B cell (primary cell): ENCODE measurements at regions not wholly inside any gene's neighbourhood (a gene's known extent, or its start where the extent isn't known, plus 50 kb on each side); places are given as distances from the start of the nearest gene placed in this dataset.

Experiments
- ATAC-seq: fragments of 200-7000 bp; cut with Tn5 transposase; one replicate; pipeline ENCODE4 v1.10.0; 2021; ENCODE audit warnings: low read depth, mild to moderate bottlenecking, moderate number of reproducible peaks, moderate library complexity
- CTCF ChIA-PET: fragments of 350-600 bp; sonication (Branson Sonifier 250); formaldehyde crosslinking; loops from one replicate; lab custom pipeline; 2021; ENCODE audit warnings: antibody characterized with exemption, inconsistent platforms; lab: Charles Lee
- POLR2A ChIA-PET: fragments of 350-600 bp; sonication (Branson Sonifier 250); formaldehyde crosslinking; loops from one replicate; lab custom pipeline; 2021; ENCODE audit warnings: antibody characterized with exemption; lab: Charles Lee
- DNase-seq: peaks from one replicate; pipeline ENCODE4 v3.0.0; 2013
- H2AFZ ChIP-seq: 2 replicates; pipeline ENCODE4 v1.6.1; 2012; ENCODE audit warnings: mild to moderate bottlenecking, low read depth, low read length; ENCODE audit not compliant: insufficient read depth, poor library complexity, severe bottlenecking
- H3K27ac ChIP-seq, 2 donors: 1 replicate in 1 of 2; 2 replicates in 1 of 2; pipeline ENCODE4 v1.5.1; 2012 to 2013; ENCODE audit warnings: low read length in 2 of 2, mild to moderate bottlenecking in 2 of 2, moderate library complexity in 1 of 2
- H3K27me3 ChIP-seq, 4 experiments: fragments of 200-600 bp in 1 of 4; sonication (generic) in 1 of 4; replicated peaks in 1 of 4; 1 replicate in 2 of 4; 2 replicates in 2 of 4; pipeline versions ENCODE4 v1.6.1 to v1.7.0; 2013 to 2016; ENCODE audit warnings: low read length in 3 of 4, mild to moderate bottlenecking in 2 of 4, mixed read lengths in 1 of 4, moderate library complexity in 1 of 4; ENCODE audit not compliant: insufficient read depth in 4 of 4, control insufficient read depth in 3 of 4; ENCODE audit errors: control extremely low read depth in 1 of 4
- H3K36me3 ChIP-seq, 2 experiments: replicated peaks in 1 of 2; 1 replicate in 1 of 2; 2 replicates in 1 of 2; pipeline versions ENCODE4 v1.6.1 to v1.7.1; 2013; ENCODE audit warnings: low read length in 1 of 2; ENCODE audit not compliant: insufficient read depth in 2 of 2, control insufficient read depth in 1 of 2; ENCODE audit errors: control extremely low read depth in 1 of 2, extremely low read depth in 1 of 2
- H3K4me1 ChIP-seq, 2 donors: fragments of 200-600 bp in 1 of 2; sonication (generic) in 1 of 2; 1 replicate in 1 of 2; 2 replicates in 1 of 2; pipeline versions ENCODE4 v1.5.1 to v1.6.1; 2013 to 2017; ENCODE audit warnings: low read length in 2 of 2; ENCODE audit not compliant: control insufficient read depth in 2 of 2, insufficient read depth in 2 of 2
- H3K4me2 ChIP-seq: replicated peaks from 2 replicates; pipeline ENCODE3; 2012; ENCODE audit warnings: mild to moderate bottlenecking, low read depth, low read length; ENCODE audit not compliant: poor library complexity, severe bottlenecking
- H3K4me3 ChIP-seq, 5 experiments: fragments of 200-600 bp in 1 of 5; sonication (generic) in 1 of 5; 1 replicate in 3 of 5; 2 replicates in 2 of 5; pipeline versions ENCODE4 v1.5.1 to v1.7.0; 2011 to 2016; ENCODE audit warnings: low read length in 4 of 5, mild to moderate bottlenecking in 4 of 5, low read depth in 2 of 5, control low read depth in 1 of 5, moderate library complexity in 1 of 5; ENCODE audit not compliant: insufficient read depth in 1 of 5; ENCODE audit errors: control extremely low read depth in 1 of 5, extremely low read depth in 1 of 5
- H3K79me2 ChIP-seq: fragments of 200-600 bp; sonication (generic); one replicate; pipeline ENCODE4 v1.6.0; 2016; ENCODE audit warnings: low read length; ENCODE audit not compliant: control insufficient read depth, insufficient read depth
- H3K9ac ChIP-seq: fragments of 200-600 bp; sonication (generic); 2 replicates; pipeline ENCODE4 v1.6.1; 2017; ENCODE audit warnings: mild to moderate bottlenecking, low read length, moderate library complexity
- H3K9me3 ChIP-seq, 3 donors: one replicate each; pipeline versions ENCODE4 v1.6.1 to v1.7.1; 2013; ENCODE audit warnings: low read length in 2 of 3; ENCODE audit not compliant: control insufficient read depth in 2 of 3, insufficient read depth in 1 of 3; ENCODE audit errors: control extremely low read depth in 1 of 3
- H4K20me1 ChIP-seq: 2 replicates; pipeline ENCODE4 v1.6.0; 2012; ENCODE audit warnings: mild to moderate bottlenecking, low read length; ENCODE audit not compliant: insufficient read depth, control insufficient read depth, poor library complexity, severe bottlenecking
- H3K27ac Mint-ChIP-seq: one replicate; pipeline ENCODE4 v1.8.0; 2021; ENCODE audit warnings: mixed read lengths
- H3K27me3 Mint-ChIP-seq: one replicate; pipeline ENCODE4 v1.8.0; 2021; ENCODE audit warnings: mixed read lengths
- H3K4me1 Mint-ChIP-seq: one replicate; pipeline ENCODE4 v1.8.0; 2021; ENCODE audit warnings: mixed read lengths
- H3K4me3 Mint-ChIP-seq: one replicate; pipeline ENCODE4 v1.8.0; 2021; ENCODE audit warnings: mixed read lengths
- H3K9me3 Mint-ChIP-seq: one replicate; pipeline ENCODE4 v1.8.0; 2022; ENCODE audit warnings: mixed read lengths; ENCODE audit not compliant: insufficient read depth
- EZH2 ChIP-seq: IDR thresholded peaks from 2 replicates; pipeline ENCODE4 v1.6.1; 2012; ENCODE audit warnings: borderline replicate concordance, low read depth, mild to moderate bottlenecking, moderate library complexity, low read length; ENCODE audit not compliant: insufficient read depth, poor library complexity, severe bottlenecking
- WGBS: methylation state at CpG from one replicate; pipeline ENCODE4 v1.1.5; 2013; ENCODE audit warnings: missing lambda C conversion rate; ENCODE audit not compliant: insufficient coverage; 5-methylcytosine and 5-hydroxymethylcytosine counted together
- intact Hi-C: fragments of 100-400 bp; cut with micrococcal nuclease; formaldehyde crosslinking; loops from one replicate; pipeline ENCODE4 v1.10.0; 2022
- TF ChIP-seq, protein P1 (sequence below): fragments of 200-600 bp; IDR thresholded peaks from one replicate; pipeline ENCODE4 v1.8.0; 2022; ENCODE audit warnings: antibody characterized with exemption, mild to moderate bottlenecking

DNA sequence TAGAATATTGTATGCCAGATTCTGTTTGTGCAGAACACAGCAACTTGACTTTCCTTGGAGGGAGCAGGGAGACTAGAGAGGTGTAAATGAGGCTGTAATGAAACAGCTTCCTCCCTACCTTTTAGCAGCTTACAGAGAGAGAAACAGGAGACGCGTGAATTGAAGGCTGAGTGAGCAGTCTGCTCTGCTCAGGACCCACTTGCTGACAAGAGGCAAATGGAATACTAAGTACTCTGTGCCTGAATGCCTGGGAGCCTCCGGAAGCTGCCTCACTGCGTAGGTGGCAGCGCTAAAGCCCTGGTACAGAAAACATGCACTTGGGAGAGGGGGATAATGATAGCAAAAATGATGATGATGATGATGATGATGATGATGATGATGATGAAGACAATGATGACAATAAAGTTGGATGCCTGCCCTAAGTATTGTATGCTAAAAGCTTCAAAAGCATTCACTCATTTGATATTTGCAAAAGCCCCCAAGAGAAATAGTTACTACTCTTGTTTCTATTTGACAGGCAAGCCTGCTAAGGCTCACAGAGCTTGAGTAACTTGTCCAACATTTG, 548.9 kb downstream of the NTRK3 start:
- Histone ChIP-seq H3K27ac (no peak overlapping the region), H3K9ac (no peak overlapping the region), H4K20me1 (no peaks in the 10 kb centered on the region), H3K27me3 (no peaks in the 10 kb centered on the region), H3K79me2 (no peaks in the 10 kb centered on the region), H3K36me3 (no peaks in the 10 kb centered on the region), H3K9me3 (peaks cover 0 to 5% (median 0%) of the 10 kb centered on the region in 3 donors), H3K4me3 (no peak overlapping the region), H3K4me1 (no peaks in the 10 kb centered on the region), H3K4me2 (no peak overlapping the region), H2AFZ (no peak overlapping the region)
- Mint-ChIP-seq H3K4me1 (no peaks in the 10 kb centered on the region), H3K27ac (no peak overlapping the region), H3K27me3 (no peaks in the 10 kb centered on the region), H3K4me3 (no peak overlapping the region), H3K9me3 (peaks cover 2% of the 10 kb centered on the region)
- CTCF ChIA-PET: no interaction called here
- DNase-seq (no peak), ATAC-seq (no peak)
- TF ChIP-seq, protein P1, sequence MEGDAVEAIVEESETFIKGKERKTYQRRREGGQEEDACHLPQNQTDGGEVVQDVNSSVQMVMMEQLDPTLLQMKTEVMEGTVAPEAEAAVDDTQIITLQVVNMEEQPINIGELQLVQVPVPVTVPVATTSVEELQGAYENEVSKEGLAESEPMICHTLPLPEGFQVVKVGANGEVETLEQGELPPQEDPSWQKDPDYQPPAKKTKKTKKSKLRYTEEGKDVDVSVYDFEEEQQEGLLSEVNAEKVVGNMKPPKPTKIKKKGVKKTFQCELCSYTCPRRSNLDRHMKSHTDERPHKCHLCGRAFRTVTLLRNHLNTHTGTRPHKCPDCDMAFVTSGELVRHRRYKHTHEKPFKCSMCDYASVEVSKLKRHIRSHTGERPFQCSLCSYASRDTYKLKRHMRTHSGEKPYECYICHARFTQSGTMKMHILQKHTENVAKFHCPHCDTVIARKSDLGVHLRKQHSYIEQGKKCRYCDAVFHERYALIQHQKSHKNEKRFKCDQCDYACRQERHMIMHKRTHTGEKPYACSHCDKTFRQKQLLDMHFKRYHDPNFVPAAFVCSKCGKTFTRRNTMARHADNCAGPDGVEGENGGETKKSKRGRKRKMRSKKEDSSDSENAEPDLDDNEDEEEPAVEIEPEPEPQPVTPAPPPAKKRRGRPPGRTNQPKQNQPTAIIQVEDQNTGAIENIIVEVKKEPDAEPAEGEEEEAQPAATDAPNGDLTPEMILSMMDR: no peak
- no peak for TF ChIP-seq EZH2
- intact Hi-C loops: no loop called here
- 93% methylated on average over 5 of the region's 5 CpGs for WGBS
- POLR2A ChIA-PET: no interaction called here

DNA sequence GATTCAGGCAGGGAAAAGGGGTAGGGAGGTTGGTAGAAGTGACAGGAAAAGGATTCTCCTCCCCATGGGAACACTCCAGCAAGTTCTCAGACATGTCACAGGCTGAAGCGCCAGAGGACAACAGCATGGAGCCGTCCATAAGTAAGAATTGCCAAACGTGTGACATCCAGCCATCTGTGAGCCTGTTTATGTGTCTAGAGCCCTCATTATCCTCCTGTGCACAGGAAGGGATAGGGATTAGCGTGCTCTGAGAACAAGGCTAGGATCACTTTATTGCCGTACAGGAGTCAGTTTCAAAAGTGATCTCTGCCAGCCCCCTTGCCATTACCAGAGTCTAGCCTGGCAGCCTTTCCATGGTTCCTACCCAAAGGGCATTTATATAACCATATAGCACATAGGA, 549.5 kb downstream of the NTRK3 start:
- Histone ChIP-seq H2AFZ (no peak overlapping the region), H3K27ac (no peak overlapping the region), H3K4me2 (no peak overlapping the region), H3K27me3 (no peaks in the 10 kb centered on the region), H3K9me3 (peaks cover 0 to 5% (median 0%) of the 10 kb centered on the region in 3 donors), H4K20me1 (no peaks in the 10 kb centered on the region), H3K4me3 (no peak overlapping the region), H3K9ac (no peak overlapping the region), H3K4me1 (no peaks in the 10 kb centered on the region), H3K79me2 (no peaks in the 10 kb centered on the region), H3K36me3 (no peaks in the 10 kb centered on the region)
- Mint-ChIP-seq H3K9me3 (peaks cover 2% of the 10 kb centered on the region), H3K4me1 (no peaks in the 10 kb centered on the region), H3K27ac (no peak overlapping the region), H3K4me3 (no peak overlapping the region), H3K27me3 (no peaks in the 10 kb centered on the region)
- CTCF ChIA-PET: no interaction called here
- TF ChIP-seq, protein P1: no peak
- DNase-seq (no peak), ATAC-seq (no peak)
- intact Hi-C loops: no loop called here
- WGBS: 54% methylated on average over 3 of the region's 5 CpGs
- POLR2A ChIA-PET: no interaction called here
